IMR-90 (cell line): ENCODE measurements at regions not wholly inside any gene's neighbourhood (a gene's known extent, or its start where the extent isn't known, plus 50 kb on each side); places are given as distances from the start of the nearest gene placed in this dataset.

ENCODE experiments used
- ATAC-seq: fragments of 200-7000 bp; cut with Tn5 transposase; 2 replicates; pipeline ENCODE4 v1.9.1; 2020; ENCODE audit warnings: low read depth, mild to moderate bottlenecking, moderate library complexity
- BruUV-seq: library from RNA; stranded (reverse); fragments of 400-500 nt; replicated peaks from 2 replicates; lab custom pipeline; 2021; lab: Mats Ljungman, UMichigan
- CTCF ChIA-PET: fragments of 300-600 bp; formaldehyde crosslinking; extraction: SDS; loops from one replicate; lab custom pipeline; 2021; ENCODE audit warnings: antibody characterized with exemption; lab: Yijun Ruan, JAX
- POLR2A ChIA-PET: fragments of 300-600 bp; sonication (Branson Sonifier 250); formaldehyde crosslinking; loops from one replicate; lab custom pipeline; 2022; ENCODE audit warnings: antibody characterized with exemption; ENCODE audit not compliant: unreplicated experiment; lab: Charles Lee
- DNase-seq: peaks from one replicate; pipeline ENCODE4 v3.0.0; 2013
- H2AFZ ChIP-seq: replicated peaks from 2 replicates; pipeline ENCODE3; 2013; ENCODE audit warnings: low read length, mild to moderate bottlenecking; ENCODE audit not compliant: poor library complexity
- H2AK5ac ChIP-seq: 2 replicates; pipeline ENCODE4 v1.6.1; 2013; ENCODE audit warnings: low read depth, low read length, inconsistent platforms
- H2AK9ac ChIP-seq: replicated peaks from 2 replicates; pipeline ENCODE3; 2013; ENCODE audit warnings: mild to moderate bottlenecking, low read depth, low read length, moderate library complexity; ENCODE audit not compliant: poor library complexity
- H2BK120ac ChIP-seq: 2 replicates; pipeline ENCODE4 v1.6.1; 2013; ENCODE audit warnings: low read depth, low read length, inconsistent platforms
- H2BK15ac ChIP-seq: 3 replicates; pipeline ENCODE4 v1.6.1; 2013; ENCODE audit warnings: low read depth, low read length, inconsistent platforms
- H2BK20ac ChIP-seq: 2 replicates; pipeline ENCODE4 v1.6.1; 2013; ENCODE audit warnings: low read depth, mild to moderate bottlenecking, inconsistent platforms, low read length, moderate library complexity
- H2BK5ac ChIP-seq: 2 replicates; pipeline ENCODE4 v1.6.1; 2013; ENCODE audit warnings: mild to moderate bottlenecking, low read depth, low read length, inconsistent platforms; ENCODE audit not compliant: poor library complexity, severe bottlenecking
- H3K14ac ChIP-seq: replicated peaks from 2 replicates; pipeline ENCODE4 v1.6.1; 2013; ENCODE audit warnings: low read depth, low read length, inconsistent platforms
- H3K18ac ChIP-seq: 2 replicates; pipeline ENCODE4 v1.6.1; 2013; ENCODE audit warnings: low read depth, low read length, control low read depth
- H3K23ac ChIP-seq: 2 replicates; pipeline ENCODE4 v1.6.1; 2013; ENCODE audit warnings: low read depth, low read length, inconsistent platforms
- H3K27ac ChIP-seq: 2 replicates; pipeline ENCODE4 v1.5.1; 2013; ENCODE audit warnings: mild to moderate bottlenecking, control low read depth, low read length; ENCODE audit not compliant: insufficient read depth
- H3K27me3 ChIP-seq: 2 replicates; pipeline ENCODE4 v1.6.1; 2013; ENCODE audit warnings: low read length; ENCODE audit not compliant: control insufficient read depth, insufficient read depth
- H3K36me3 ChIP-seq: 2 replicates; pipeline ENCODE4 v1.6.1; 2013; ENCODE audit warnings: low read length, mixed read lengths; ENCODE audit not compliant: control insufficient read depth, insufficient read depth
- H3K4ac ChIP-seq: 2 replicates; pipeline ENCODE4 v1.6.1; 2013; ENCODE audit warnings: low read depth, low read length, inconsistent platforms
- H3K4me1 ChIP-seq: 2 replicates; pipeline ENCODE4 v1.6.1; 2013; ENCODE audit warnings: low read length, mixed read lengths; ENCODE audit not compliant: control insufficient read depth, insufficient read depth
- H3K4me2 ChIP-seq: 2 replicates; pipeline ENCODE4 v1.6.1; 2013; ENCODE audit warnings: low read depth, mild to moderate bottlenecking, control low read depth, low read length, moderate library complexity
- H3K4me3 ChIP-seq: 2 replicates; pipeline ENCODE4 v1.5.1; 2013; ENCODE audit warnings: low read depth, mild to moderate bottlenecking, control low read depth, low read length, moderate library complexity; ENCODE audit not compliant: insufficient read depth
- H3K56ac ChIP-seq: 2 replicates; pipeline ENCODE4 v1.6.1; 2013; ENCODE audit warnings: low read length, inconsistent platforms; ENCODE audit not compliant: insufficient read depth; ENCODE audit errors: extremely low read depth
- H3K79me1 ChIP-seq, 2 experiments: 2 replicates each; pipeline ENCODE4 v1.6.1; 2013; ENCODE audit warnings: low read length in 2 of 2, inconsistent platforms in 1 of 2, low read depth in 1 of 2
- H3K9ac ChIP-seq: 2 replicates; pipeline ENCODE4 v1.6.1; 2013; ENCODE audit warnings: low read depth, low read length, control low read depth
- H3K9me1 ChIP-seq: 2 replicates; pipeline ENCODE4 v1.6.1; 2013; ENCODE audit warnings: low read length, inconsistent platforms; ENCODE audit not compliant: insufficient read depth
- H3K9me3 ChIP-seq: 2 replicates; pipeline ENCODE4 v1.6.1; 2013; ENCODE audit warnings: low read length; ENCODE audit not compliant: control insufficient read depth, insufficient read depth
- H4K20me1 ChIP-seq: 2 replicates; pipeline ENCODE4 v1.6.1; 2013; ENCODE audit warnings: low read length, inconsistent platforms; ENCODE audit not compliant: insufficient read depth
- H4K5ac ChIP-seq: 2 replicates; pipeline ENCODE4 v1.6.1; 2013; ENCODE audit warnings: mild to moderate bottlenecking, low read depth, low read length, control low read depth
- H4K8ac ChIP-seq, 2 experiments: 2 replicates each; pipeline ENCODE4 v1.6.1; 2013; ENCODE audit warnings: low read depth in 2 of 2, low read length in 2 of 2, control low read depth in 1 of 2, inconsistent platforms in 1 of 2
- H4K91ac ChIP-seq: 2 replicates; pipeline ENCODE4 v1.6.1; 2013; ENCODE audit warnings: low read depth, low read length, inconsistent platforms; ENCODE audit not compliant: insufficient read depth
- BHLHE40 ChIP-seq: fragments of 150-350 bp; IDR thresholded peaks from 2 replicates; pipeline ENCODE4 v1.6.1; 2016; ENCODE audit warnings: mild to moderate bottlenecking, low read depth, low read length
- CEBPB ChIP-seq: IDR thresholded peaks from 2 replicates; pipeline ENCODE4 v1.6.1; 2012; ENCODE audit warnings: low read depth, low read length, improper control_type of control experiment
- CHD1 ChIP-seq: IDR thresholded peaks from 2 replicates; pipeline ENCODE4 v1.6.1; 2012; ENCODE audit warnings: low read depth, low read length, improper control_type of control experiment
- FOS ChIP-seq: fragments of 150-350 bp; IDR thresholded peaks from 2 replicates; pipeline ENCODE4 v1.6.1; 2016; ENCODE audit warnings: low read depth, low read length
- MAFK ChIP-seq: IDR thresholded peaks from 2 replicates; pipeline ENCODE4 v1.6.1; 2012; ENCODE audit warnings: low read depth, low read length, improper control_type of control experiment
- MAZ ChIP-seq: IDR thresholded peaks from 2 replicates; pipeline ENCODE4 v1.6.1; 2012; ENCODE audit warnings: low read depth, mild to moderate bottlenecking, low read length, improper control_type of control experiment, moderate library complexity, borderline replicate concordance
- MXI1 ChIP-seq: IDR thresholded peaks from 2 replicates; pipeline ENCODE4 v1.6.1; 2012; ENCODE audit warnings: low read depth, mild to moderate bottlenecking, low read length, moderate library complexity, borderline replicate concordance
- NFE2L2 ChIP-seq: fragments of 150-350 bp; IDR thresholded peaks from 2 replicates; pipeline ENCODE4 v1.6.1; 2016; ENCODE audit warnings: low read depth, mild to moderate bottlenecking, low read length
- POLR2A ChIP-seq: IDR thresholded peaks from 2 replicates; pipeline ENCODE4 v1.6.1; 2012; ENCODE audit warnings: mild to moderate bottlenecking, low read depth, low read length
- RAD21 ChIP-seq: IDR thresholded peaks from 2 replicates; pipeline ENCODE4 v1.6.1; 2012; ENCODE audit warnings: low read length, improper control_type of control experiment
- RCOR1 ChIP-seq: IDR thresholded peaks from 2 replicates; pipeline ENCODE4 v1.6.1; 2012; ENCODE audit warnings: mild to moderate bottlenecking, low read length, improper control_type of control experiment; ENCODE audit not compliant: insufficient replicate concordance
- RFX5 ChIP-seq: IDR thresholded peaks from 2 replicates; pipeline ENCODE4 v1.8.0; 2012; ENCODE audit warnings: low read depth, mild to moderate bottlenecking, low read length, moderate library complexity
- SMC3 ChIP-seq: fragments of 150-350 bp; IDR thresholded peaks from 2 replicates; pipeline ENCODE4 v1.6.1; 2016; ENCODE audit warnings: low read depth, mild to moderate bottlenecking, antibody characterized with exemption, low read length, moderate library complexity
- WGBS, 2 experiments: methylation state at CpG; one replicate each; pipeline versions ENCODE4 v1.1.5 to v1.1.7; 2013; ENCODE audit warnings: missing lambda C conversion rate in 2 of 2; ENCODE audit not compliant: insufficient read length in 1 of 2; ENCODE audit errors: extremely low coverage in 2 of 2; 5-methylcytosine and 5-hydroxymethylcytosine counted together
- dilution Hi-C: fragments of 300-500 bp; cut with HindIII; formaldehyde crosslinking; loops from one replicate; pipeline ENCODE4 v1.14.3; 2018; ENCODE audit warnings: low sequenced_read_pairs; ENCODE audit not compliant: unreplicated experiment
- in situ Hi-C: fragments of 300-500 bp; cut with MboI; formaldehyde crosslinking; loops from 3 replicates; pipeline ENCODE4 v1.14.3; 2019; ENCODE audit warnings: low sequenced_read_pairs, inconsistent platforms, mixed read lengths
- intact Hi-C: fragments of 100-400 bp; cut with micrococcal nuclease; formaldehyde crosslinking; loops from 2 replicates; pipeline ENCODE4 v1.10.0; 2022
- TF ChIP-seq, protein P1 (sequence below): fragments of 150-350 bp; IDR thresholded peaks from 2 replicates; pipeline ENCODE4 v1.6.1; 2017; ENCODE audit warnings: mild to moderate bottlenecking, antibody characterized with exemption, low read length, low read depth
- TF ChIP-seq, protein P2 (sequence below): conservative IDR thresholded peaks from 2 replicates; pipeline ENCODE4 v1.5.1; 2012; ENCODE audit warnings: mild to moderate bottlenecking, low read depth, low read length, improper control_type of control experiment
- TF ChIP-seq, protein P3 (sequence below): fragments of 150-350 bp; IDR thresholded peaks from 2 replicates; pipeline ENCODE4 v1.6.1; 2016; ENCODE audit warnings: low read depth, mild to moderate bottlenecking, low read length, moderate library complexity, borderline replicate concordance

DNA sequence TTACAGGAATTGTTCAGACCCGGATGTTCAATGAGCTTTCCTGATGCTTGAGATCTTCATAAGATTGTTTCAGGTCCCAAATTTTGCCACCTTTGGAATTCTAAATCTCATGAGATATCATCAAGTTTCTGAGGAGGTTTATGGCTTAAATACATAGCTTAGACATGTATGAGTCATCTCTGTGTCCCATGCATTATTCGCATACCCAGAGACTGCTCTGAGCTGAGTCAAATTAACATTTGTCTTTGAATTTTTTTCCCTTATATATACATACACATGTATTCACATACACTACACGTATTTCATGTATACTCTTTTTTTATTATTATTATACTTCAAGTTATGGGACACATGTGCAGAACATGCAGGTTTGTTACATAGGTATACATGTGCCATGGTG, 744.6 kb downstream of the BRINP1 start:
- no TSS peak for BruUV-seq
- H3K4ac ChIP-seq: no peak overlapping the region
- ChIA-PET POLR2A (no interaction called here), CTCF (no interaction called here)
- no peak overlapping the region for H3K18ac ChIP-seq
- no peak overlapping the region for H2BK15ac ChIP-seq
- no peak overlapping the region for H2AK9ac ChIP-seq
- H3K9ac ChIP-seq: no peak overlapping the region
- H2BK120ac ChIP-seq: no peak overlapping the region
- DNase-seq: no peak
- H2AK5ac ChIP-seq: no peak overlapping the region
- no peaks in the 10 kb centered on the region for H3K36me3 ChIP-seq
- H3K56ac ChIP-seq: no peak overlapping the region
- peaks cover 10% of the 10 kb centered on the region for H3K9me3 ChIP-seq
- H4K8ac ChIP-seq: no peak overlapping the region
- H3K9me1 ChIP-seq: no peaks in the 10 kb centered on the region
- ATAC-seq: no peak
- in situ Hi-C loops: no loop called here
- H2BK20ac ChIP-seq: no peak overlapping the region
- dilution Hi-C loops: no loop called here
- H3K14ac ChIP-seq: no peak overlapping the region
- no peaks in the 10 kb centered on the region for H4K20me1 ChIP-seq
- no peaks in the 10 kb centered on the region for H3K79me1 ChIP-seq
- no CpG with 5 or more reads among the region's 3 CpGs for WGBS, 2 experiments
- intact Hi-C loops: no loop called here
- no peak overlapping the region for H3K4me3 ChIP-seq
- H2BK5ac ChIP-seq: no peak overlapping the region
- H3K27ac ChIP-seq: no peak overlapping the region
- TF ChIP-seq FOS: no peak
- no peak for TF ChIP-seq MXI1
- TF ChIP-seq, protein P1, sequence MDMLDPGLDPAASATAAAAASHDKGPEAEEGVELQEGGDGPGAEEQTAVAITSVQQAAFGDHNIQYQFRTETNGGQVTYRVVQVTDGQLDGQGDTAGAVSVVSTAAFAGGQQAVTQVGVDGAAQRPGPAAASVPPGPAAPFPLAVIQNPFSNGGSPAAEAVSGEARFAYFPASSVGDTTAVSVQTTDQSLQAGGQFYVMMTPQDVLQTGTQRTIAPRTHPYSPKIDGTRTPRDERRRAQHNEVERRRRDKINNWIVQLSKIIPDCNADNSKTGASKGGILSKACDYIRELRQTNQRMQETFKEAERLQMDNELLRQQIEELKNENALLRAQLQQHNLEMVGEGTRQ: no peak
- no peak for TF ChIP-seq RFX5
- TF ChIP-seq RCOR1: no peak
- TF ChIP-seq, protein P2, sequence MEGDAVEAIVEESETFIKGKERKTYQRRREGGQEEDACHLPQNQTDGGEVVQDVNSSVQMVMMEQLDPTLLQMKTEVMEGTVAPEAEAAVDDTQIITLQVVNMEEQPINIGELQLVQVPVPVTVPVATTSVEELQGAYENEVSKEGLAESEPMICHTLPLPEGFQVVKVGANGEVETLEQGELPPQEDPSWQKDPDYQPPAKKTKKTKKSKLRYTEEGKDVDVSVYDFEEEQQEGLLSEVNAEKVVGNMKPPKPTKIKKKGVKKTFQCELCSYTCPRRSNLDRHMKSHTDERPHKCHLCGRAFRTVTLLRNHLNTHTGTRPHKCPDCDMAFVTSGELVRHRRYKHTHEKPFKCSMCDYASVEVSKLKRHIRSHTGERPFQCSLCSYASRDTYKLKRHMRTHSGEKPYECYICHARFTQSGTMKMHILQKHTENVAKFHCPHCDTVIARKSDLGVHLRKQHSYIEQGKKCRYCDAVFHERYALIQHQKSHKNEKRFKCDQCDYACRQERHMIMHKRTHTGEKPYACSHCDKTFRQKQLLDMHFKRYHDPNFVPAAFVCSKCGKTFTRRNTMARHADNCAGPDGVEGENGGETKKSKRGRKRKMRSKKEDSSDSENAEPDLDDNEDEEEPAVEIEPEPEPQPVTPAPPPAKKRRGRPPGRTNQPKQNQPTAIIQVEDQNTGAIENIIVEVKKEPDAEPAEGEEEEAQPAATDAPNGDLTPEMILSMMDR: no peak
- TF ChIP-seq SMC3: no peak
- no peak for TF ChIP-seq MAFK
- TF ChIP-seq CEBPB: no peak
- TF ChIP-seq, protein P3, sequence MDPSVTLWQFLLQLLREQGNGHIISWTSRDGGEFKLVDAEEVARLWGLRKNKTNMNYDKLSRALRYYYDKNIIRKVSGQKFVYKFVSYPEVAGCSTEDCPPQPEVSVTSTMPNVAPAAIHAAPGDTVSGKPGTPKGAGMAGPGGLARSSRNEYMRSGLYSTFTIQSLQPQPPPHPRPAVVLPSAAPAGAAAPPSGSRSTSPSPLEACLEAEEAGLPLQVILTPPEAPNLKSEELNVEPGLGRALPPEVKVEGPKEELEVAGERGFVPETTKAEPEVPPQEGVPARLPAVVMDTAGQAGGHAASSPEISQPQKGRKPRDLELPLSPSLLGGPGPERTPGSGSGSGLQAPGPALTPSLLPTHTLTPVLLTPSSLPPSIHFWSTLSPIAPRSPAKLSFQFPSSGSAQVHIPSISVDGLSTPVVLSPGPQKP: no peak
- no peak for TF ChIP-seq NFE2L2
- TF ChIP-seq MAZ: no peak
- no peak for TF ChIP-seq POLR2A
- TF ChIP-seq CHD1: no peak
- TF ChIP-seq RAD21: no peak
- TF ChIP-seq BHLHE40: no peak
- no peak overlapping the region for H3K4me2 ChIP-seq
- H3K27me3 ChIP-seq: no peaks in the 10 kb centered on the region
- H4K91ac ChIP-seq: no peak overlapping the region
- H3K23ac ChIP-seq: no peak overlapping the region
- no peaks in the 10 kb centered on the region for H3K4me1 ChIP-seq
- no peak overlapping the region for H2AFZ ChIP-seq
- no peak overlapping the region for H4K5ac ChIP-seq
